ENCODE measurements at regions not wholly inside any gene's neighbourhood (a gene's known extent, or its start where the extent isn't known, plus 50 kb on each side); places are given as distances from the start of the nearest gene placed in this dataset.

DNA sequence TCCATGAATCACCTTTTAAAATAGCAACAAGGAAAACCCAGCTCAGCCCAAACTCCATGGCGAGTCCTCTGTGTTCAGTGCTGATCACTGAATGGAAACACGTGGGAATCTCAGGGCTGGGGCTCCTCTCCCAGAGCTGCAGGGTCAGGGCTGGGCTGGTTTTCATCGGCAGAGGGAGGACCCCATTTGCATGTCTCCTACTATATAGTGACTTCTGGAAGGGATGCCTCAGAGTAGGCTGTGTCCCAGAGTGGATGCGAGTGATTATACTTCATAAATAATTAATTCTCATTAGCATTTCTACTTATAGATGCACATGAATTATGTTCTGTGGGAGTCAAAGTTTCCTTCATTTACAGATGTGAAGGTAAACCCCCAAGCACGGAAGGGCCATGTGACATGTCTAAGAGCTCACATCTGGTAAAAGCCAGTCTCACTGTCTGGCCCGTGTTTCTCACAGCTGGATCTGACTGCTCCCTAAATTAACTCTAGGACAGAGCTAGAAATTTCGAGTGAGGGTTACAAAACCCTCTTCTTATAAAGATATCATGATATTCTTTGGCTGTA, 685.0 kb downstream of the TMEM121 start:
- no peak overlapping the region for H3K4me3 ChIP-seq (ENCODE audit: low read depth, low read length)
- TF ChIP-seq MAX (IDR thresholded peaks at IDR 0.05; ENCODE audit: low read depth, low read length), result no peak
- TF ChIP-seq, protein P1, sequence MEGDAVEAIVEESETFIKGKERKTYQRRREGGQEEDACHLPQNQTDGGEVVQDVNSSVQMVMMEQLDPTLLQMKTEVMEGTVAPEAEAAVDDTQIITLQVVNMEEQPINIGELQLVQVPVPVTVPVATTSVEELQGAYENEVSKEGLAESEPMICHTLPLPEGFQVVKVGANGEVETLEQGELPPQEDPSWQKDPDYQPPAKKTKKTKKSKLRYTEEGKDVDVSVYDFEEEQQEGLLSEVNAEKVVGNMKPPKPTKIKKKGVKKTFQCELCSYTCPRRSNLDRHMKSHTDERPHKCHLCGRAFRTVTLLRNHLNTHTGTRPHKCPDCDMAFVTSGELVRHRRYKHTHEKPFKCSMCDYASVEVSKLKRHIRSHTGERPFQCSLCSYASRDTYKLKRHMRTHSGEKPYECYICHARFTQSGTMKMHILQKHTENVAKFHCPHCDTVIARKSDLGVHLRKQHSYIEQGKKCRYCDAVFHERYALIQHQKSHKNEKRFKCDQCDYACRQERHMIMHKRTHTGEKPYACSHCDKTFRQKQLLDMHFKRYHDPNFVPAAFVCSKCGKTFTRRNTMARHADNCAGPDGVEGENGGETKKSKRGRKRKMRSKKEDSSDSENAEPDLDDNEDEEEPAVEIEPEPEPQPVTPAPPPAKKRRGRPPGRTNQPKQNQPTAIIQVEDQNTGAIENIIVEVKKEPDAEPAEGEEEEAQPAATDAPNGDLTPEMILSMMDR (IDR thresholded peaks at IDR 0.05; ENCODE audit: low read depth, low read length), result no peak
- TF ChIP-seq POLR2A (IDR thresholded peaks at IDR 0.05; ENCODE audit: extremely low read depth, insufficient read length), result no peak
- no peak for TF ChIP-seq MYC (IDR thresholded peaks at IDR 0.05; ENCODE audit: low read depth, low read length)
- no peak for DNase-seq (ENCODE audit: low read depth)

- TF ChIP-seq, protein P1 (IDR thresholded peaks at IDR 0.05; ENCODE audit: low read depth, low read length), result no peak
- TF ChIP-seq POLR2A (IDR thresholded peaks at IDR 0.05; ENCODE audit: extremely low read depth, insufficient read length) (no peak), MAX (IDR thresholded peaks at IDR 0.05; ENCODE audit: low read depth, low read length) (no peak), MYC (IDR thresholded peaks at IDR 0.05; ENCODE audit: low read depth, low read length) (no peak)
- no peak overlapping the region for H3K4me3 ChIP-seq (ENCODE audit: low read depth, low read length)
- DNase-seq (ENCODE audit: low read depth), result no peak
These were observed 688.8 kb downstream of the TMEM121 start for GRCh38 chr14:106215229-106215628.

GRCh38 chr14:106216679-106217078, 690.3 kb downstream of the TMEM121 start:
- DNase-seq (ENCODE audit: low read depth), result no peak
- no peak overlapping the region for H3K4me3 ChIP-seq (ENCODE audit: low read depth, low read length)
- TF ChIP-seq POLR2A (IDR thresholded peaks at IDR 0.05; ENCODE audit: extremely low read depth, insufficient read length), result no peak
- TF ChIP-seq, protein P1 (IDR thresholded peaks at IDR 0.05; ENCODE audit: low read depth, low read length), result no peak
- TF ChIP-seq MAX (IDR thresholded peaks at IDR 0.05; ENCODE audit: low read depth, low read length), result no peak
- TF ChIP-seq MYC (IDR thresholded peaks at IDR 0.05; ENCODE audit: low read depth, low read length), result no peak

DNA sequence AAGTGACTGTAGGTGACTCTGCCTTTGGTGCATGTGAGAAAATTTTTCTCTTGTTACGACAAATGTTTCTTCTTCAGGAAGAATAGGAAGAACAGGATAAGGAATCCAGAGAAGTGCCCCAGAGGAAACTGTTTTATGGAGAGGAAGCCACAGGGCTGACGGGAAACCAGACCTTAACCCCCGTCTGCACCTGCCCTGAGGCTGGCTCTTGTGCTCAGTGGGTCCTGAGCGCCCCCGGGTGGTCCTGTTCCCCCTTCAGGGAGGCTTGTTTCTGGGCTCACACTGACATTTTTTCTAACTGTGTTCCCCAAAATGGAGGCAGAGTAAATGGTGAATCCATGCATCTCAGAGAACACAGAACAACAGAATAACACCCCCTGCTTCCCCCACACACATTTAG, 691.8 kb downstream of the TMEM121 start:
- H3K4me3 ChIP-seq (ENCODE audit: low read depth, low read length), result no peak overlapping the region

GRCh38 chr14:106222311-106222710, 695.9 kb downstream of the TMEM121 start:
- no peak overlapping the region for H3K4me3 ChIP-seq (ENCODE audit: low read depth, low read length)
- no peak for DNase-seq (ENCODE audit: low read depth)
- TF ChIP-seq MYC (IDR thresholded peaks at IDR 0.05; ENCODE audit: low read depth, low read length), result no peak
- no peak for TF ChIP-seq POLR2A (IDR thresholded peaks at IDR 0.05; ENCODE audit: extremely low read depth, insufficient read length)
- no peak for TF ChIP-seq MAX (IDR thresholded peaks at IDR 0.05; ENCODE audit: low read depth, low read length)
- TF ChIP-seq, protein P1 (IDR thresholded peaks at IDR 0.05; ENCODE audit: low read depth, low read length), result no peak

More for the DNA sequence above, 691.8 kb downstream of the TMEM121 start:
- TF ChIP-seq MYC (IDR thresholded peaks at IDR 0.05; ENCODE audit: low read depth, low read length) (no peak), POLR2A (IDR thresholded peaks at IDR 0.05; ENCODE audit: extremely low read depth, insufficient read length) (no peak), MAX (IDR thresholded peaks at IDR 0.05; ENCODE audit: low read depth, low read length) (no peak)
- TF ChIP-seq, protein P1 (IDR thresholded peaks at IDR 0.05; ENCODE audit: low read depth, low read length), result no peak
- DNase-seq (ENCODE audit: low read depth), result peak; percentile 16

Data from NB4 (cell line).